Colonic mucosa (tissue), 4 donors: ENCODE measurements at regions not wholly inside any gene's neighbourhood (a gene's known extent, or its start where the extent isn't known, plus 50 kb on each side); places are given as distances from the start of the nearest gene placed in this dataset.
"Not testable (repeated sequence)": the region's sequence is repeated elsewhere in the genome, so short reads cannot be mapped to it uniquely, and the experiment has no call there.

Experiments
- DNase-seq: peaks from one replicate; pipeline ENCODE4 v3.0.0-alpha.2; 2020
- H3K27ac ChIP-seq: fragments of 200-600 bp; one replicate; pipeline ENCODE4 v1.8.0; 2021
- H3K27me3 ChIP-seq: fragments of 200-600 bp; one replicate; pipeline ENCODE4 v1.8.0; 2021
- H3K36me3 ChIP-seq: fragments of 200-600 bp; one replicate; pipeline ENCODE4 v1.8.0; 2021
- H3K4me1 ChIP-seq: fragments of 200-600 bp; one replicate; pipeline ENCODE4 v1.8.0; 2021; ENCODE audit warnings: mild to moderate bottlenecking
- H3K4me3 ChIP-seq: fragments of 200-600 bp; one replicate; pipeline ENCODE4 v1.8.0; 2021
- H3K9ac ChIP-seq, 2 donors: one replicate each; pipeline ENCODE4 v1.7.0; 2013; ENCODE audit warnings: control low read depth in 2 of 2, low read depth in 2 of 2, low read length in 2 of 2
- H3K9me3 ChIP-seq: fragments of 200-600 bp; one replicate; pipeline ENCODE4 v1.8.0; 2021
- intact Hi-C: fragments of 100-400 bp; cut with DNase I; formaldehyde crosslinking; loops from one replicate; pipeline ENCODE4 v1.14.1; 2022
- TF ChIP-seq, protein P1 (sequence below): fragments of 200-600 bp; IDR thresholded peaks from one replicate; pipeline ENCODE4 v1.8.0; 2022; ENCODE audit warnings: antibody characterized with exemption, mild to moderate bottlenecking
- donor health status: healthy.
- donor health status: DM: no; HTN: no; CAD: no.
- donor health status: DM: no; HTN: no; CAD: no.

DNA sequence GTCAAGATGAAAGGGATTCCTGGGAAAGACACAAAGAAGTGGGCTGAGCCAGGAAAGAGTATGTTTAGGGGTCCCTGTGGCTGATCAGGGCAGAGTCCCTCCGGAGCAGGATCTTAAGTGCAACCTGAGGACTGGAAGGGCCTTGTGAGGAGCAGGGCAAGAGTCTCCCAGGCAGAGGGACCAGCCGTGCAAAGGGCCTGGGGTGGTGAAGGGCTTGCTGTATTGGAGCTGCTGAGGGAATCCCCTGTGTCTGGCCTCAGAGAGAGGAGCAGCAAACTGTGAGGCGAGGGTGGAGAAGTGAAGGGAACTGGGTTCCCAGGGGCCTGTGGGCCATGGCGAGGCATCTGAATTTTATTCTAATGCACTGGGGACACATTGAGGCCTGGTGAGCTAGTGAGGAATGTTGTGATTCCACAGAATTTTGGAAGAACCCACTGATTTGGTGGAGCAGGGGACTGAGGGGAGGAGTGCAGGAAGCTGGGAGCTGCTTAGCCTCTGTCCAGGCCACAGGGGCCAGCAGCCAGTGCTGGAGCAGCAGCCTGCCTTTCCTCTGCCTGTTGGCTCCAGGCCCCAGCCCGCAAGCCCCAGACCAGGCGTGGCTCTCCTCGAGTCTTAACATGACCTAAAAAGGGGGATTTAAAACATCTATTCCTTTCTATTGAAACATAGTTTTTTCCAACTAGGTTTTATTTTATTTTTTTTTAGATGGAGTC lies 138.4 kb upstream of the IGFBP3 start:
- Histone ChIP-seq H3K4me3 (no peak overlapping the region), H3K27ac (no peak overlapping the region), H3K9ac (no peak overlapping the region), H3K27me3 (no peaks in the 10 kb centered on the region), H3K36me3 (no peaks in the 10 kb centered on the region), H3K4me1 (no peaks in the 10 kb centered on the region), H3K9me3 (no peaks in the 10 kb centered on the region)
- DNase-seq: no peak
- TF ChIP-seq, protein P1, sequence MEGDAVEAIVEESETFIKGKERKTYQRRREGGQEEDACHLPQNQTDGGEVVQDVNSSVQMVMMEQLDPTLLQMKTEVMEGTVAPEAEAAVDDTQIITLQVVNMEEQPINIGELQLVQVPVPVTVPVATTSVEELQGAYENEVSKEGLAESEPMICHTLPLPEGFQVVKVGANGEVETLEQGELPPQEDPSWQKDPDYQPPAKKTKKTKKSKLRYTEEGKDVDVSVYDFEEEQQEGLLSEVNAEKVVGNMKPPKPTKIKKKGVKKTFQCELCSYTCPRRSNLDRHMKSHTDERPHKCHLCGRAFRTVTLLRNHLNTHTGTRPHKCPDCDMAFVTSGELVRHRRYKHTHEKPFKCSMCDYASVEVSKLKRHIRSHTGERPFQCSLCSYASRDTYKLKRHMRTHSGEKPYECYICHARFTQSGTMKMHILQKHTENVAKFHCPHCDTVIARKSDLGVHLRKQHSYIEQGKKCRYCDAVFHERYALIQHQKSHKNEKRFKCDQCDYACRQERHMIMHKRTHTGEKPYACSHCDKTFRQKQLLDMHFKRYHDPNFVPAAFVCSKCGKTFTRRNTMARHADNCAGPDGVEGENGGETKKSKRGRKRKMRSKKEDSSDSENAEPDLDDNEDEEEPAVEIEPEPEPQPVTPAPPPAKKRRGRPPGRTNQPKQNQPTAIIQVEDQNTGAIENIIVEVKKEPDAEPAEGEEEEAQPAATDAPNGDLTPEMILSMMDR: no peak
- intact Hi-C loops: no loop called here

- no peak for DNase-seq
- no peaks in the 10 kb centered on the region for H3K27me3 ChIP-seq
- no peak overlapping the region for H3K9ac ChIP-seq
- H3K36me3 ChIP-seq: no peaks in the 10 kb centered on the region
- H3K27ac ChIP-seq: no peak overlapping the region
- no peak overlapping the region for H3K4me3 ChIP-seq
- H3K4me1 ChIP-seq: no peaks in the 10 kb centered on the region
- intact Hi-C loops: no loop called here
- H3K9me3 ChIP-seq: no peaks in the 10 kb centered on the region
- TF ChIP-seq, protein P1: no peak
Observed at GRCh38 chr7:46058086-46058823, 137.2 kb upstream of the IGFBP3 start.

GRCh38 chr7:46054915-46055314 lies 133.8 kb upstream of the IGFBP3 start:
- Histone ChIP-seq H3K4me3 (no peak overlapping the region), H3K4me1 (no peaks in the 10 kb centered on the region), H3K9ac (no peak overlapping the region), H3K27me3 (no peaks in the 10 kb centered on the region), H3K9me3 (no peaks in the 10 kb centered on the region), H3K27ac (no peak overlapping the region), H3K36me3 (no peaks in the 10 kb centered on the region)
- DNase-seq: no peak
- TF ChIP-seq, protein P1: no peak
- intact Hi-C loops: no loop called here

DNA sequence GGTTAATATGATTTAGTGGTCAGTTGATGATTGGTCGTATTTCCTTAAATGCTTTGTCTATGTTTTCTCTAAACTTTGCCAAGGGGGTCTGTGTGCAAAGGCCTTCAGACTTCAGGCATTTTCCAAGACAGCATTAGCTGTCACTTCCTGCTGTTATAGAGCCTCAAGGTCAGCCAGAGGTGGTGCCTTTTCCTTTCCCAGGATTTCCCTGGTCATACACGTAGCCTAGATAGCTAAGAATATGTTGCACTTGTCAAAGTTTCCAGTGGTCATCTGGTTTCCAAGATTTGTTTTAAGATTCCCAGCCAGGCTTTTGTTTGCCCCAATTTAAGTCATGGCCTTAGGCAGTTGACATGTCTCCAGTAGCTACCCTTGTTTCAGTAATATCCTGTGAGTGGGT lies 133.2 kb upstream of the IGFBP3 start:
- Histone ChIP-seq H3K9me3 (no peaks in the 10 kb centered on the region), H3K9ac (no peak overlapping the region), H3K27me3 (no peaks in the 10 kb centered on the region), H3K36me3 (no peaks in the 10 kb centered on the region), H3K4me1 (no peaks in the 10 kb centered on the region), H3K27ac (no peak overlapping the region), H3K4me3 (no peak overlapping the region)
- TF ChIP-seq, protein P1: no peak
- DNase-seq: no peak
- intact Hi-C loops: no loop called here

DNA sequence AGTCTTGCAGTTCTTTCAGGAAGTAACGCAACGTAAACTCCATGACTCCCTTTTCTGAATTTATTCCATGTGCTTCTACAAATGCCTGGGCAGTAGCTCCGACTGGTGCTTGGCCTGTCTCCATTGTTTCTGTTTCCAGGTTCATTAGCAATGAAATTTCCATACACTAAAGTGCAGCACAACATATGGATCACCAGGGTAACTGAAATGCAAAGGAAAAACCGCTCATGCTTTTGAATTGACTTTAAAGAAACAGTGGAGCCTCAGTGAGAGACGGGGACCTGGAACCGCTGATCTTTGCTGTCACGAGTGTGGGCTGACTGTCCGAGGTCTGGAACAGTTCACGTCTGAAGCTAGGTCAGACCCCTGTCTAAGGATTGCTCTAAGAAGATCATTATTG lies 126.5 kb upstream of the IGFBP3 start:
- Histone ChIP-seq H3K27ac (no peak overlapping the region), H3K4me3 (no peak overlapping the region), H3K27me3 (no peaks in the 10 kb centered on the region), H3K9me3 (no peaks in the 10 kb centered on the region), H3K4me1 (no peaks in the 10 kb centered on the region), H3K9ac (no peak overlapping the region), H3K36me3 (no peaks in the 10 kb centered on the region)
- intact Hi-C loops: no loop called here
- TF ChIP-seq, protein P1: no peak
- no peak for DNase-seq

DNA sequence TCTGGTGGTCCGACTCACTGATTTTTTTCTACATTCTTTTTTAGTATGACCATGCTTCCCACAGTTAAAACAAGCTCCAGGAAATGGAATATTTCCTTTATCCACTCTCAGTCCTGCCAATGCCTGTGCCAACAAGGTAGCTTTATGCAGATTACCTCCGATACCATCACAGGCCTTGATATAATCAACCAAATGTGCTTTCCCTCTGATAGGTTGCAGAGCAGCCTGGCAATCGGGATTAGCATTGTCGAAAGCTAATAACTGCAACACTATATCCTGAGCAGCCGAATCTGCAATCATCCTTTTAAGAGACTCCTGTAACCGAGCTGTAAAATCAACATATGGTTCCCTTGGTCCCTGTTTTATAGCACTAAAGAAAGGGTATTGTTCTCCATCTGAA lies 122.3 kb upstream of the IGFBP3 start:
- H3K9ac ChIP-seq, H3K27ac ChIP-seq, H3K4me1 ChIP-seq, intact Hi-C loops, H3K4me3 ChIP-seq, H3K36me3 ChIP-seq, DNase-seq, H3K27me3 ChIP-seq, H3K9me3 ChIP-seq: not testable (repeated sequence)

DNA sequence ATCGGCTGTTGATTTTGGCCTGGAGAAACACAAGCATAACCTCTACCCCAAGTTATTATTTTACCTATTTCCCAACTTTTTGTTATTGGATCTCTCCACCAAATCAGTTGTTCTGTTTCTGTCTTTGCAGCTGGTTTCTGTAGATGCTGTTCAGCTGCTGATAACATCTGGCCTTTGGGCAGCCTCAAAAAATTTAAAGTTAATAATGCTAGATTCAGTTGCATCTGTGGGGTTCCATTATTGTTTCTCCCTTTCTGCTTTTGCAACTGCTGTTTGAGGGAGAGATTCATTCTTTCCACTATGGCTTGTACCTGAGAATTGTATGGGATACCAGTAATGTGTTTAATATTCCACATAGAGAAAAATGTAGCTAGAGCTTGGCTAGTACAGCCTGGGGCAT lies 118.7 kb upstream of the IGFBP3 start:
- DNase-seq, H3K27ac ChIP-seq, H3K9ac ChIP-seq, intact Hi-C loops, H3K4me3 ChIP-seq, H3K4me1 ChIP-seq, H3K36me3 ChIP-seq, H3K27me3 ChIP-seq, H3K9me3 ChIP-seq: not testable (repeated sequence)
